ENCODE measurements at regions not wholly inside any gene's neighbourhood (a gene's known extent, or its start where the extent isn't known, plus 50 kb on each side); places are given as distances from the start of the nearest gene placed in this dataset.

- no peak for TF ChIP-seq CHD7 (IDR thresholded peaks at IDR 0.05; ENCODE audit: insufficient replicate concordance, low read length)
These were observed 65.9 kb downstream of the POLR2M start (continued) for GRCh38 chr15:57772223-57772957.

Data from H1 (cell line).